Neural cell (in vitro differentiated cells): ENCODE measurements at regions not wholly inside any gene's neighbourhood (a gene's known extent, or its start where the extent isn't known, plus 50 kb on each side); places are given as distances from the start of the nearest gene placed in this dataset.

Experiments used
- H2AFZ ChIP-seq: fragments of 200-600, 300-800 bp; sonication (generic), shearing (Covaris generic); 2 replicates; pipeline ENCODE4 v1.6.0; 2014; ENCODE audit warnings: low read depth, mild to moderate bottlenecking, antibody characterized with exemption, low read length, moderate library complexity
- H3F3A ChIP-seq: fragments of 200-600 bp; shearing (Covaris generic); 2 replicates; pipeline ENCODE4 v1.6.1; 2016; ENCODE audit warnings: mild to moderate bottlenecking, moderate library complexity, mixed read lengths, antibody characterized with exemption, low read length; ENCODE audit not compliant: insufficient read depth, poor library complexity, severe bottlenecking
- H3K27ac ChIP-seq: fragments of 200-600, 300-800 bp; sonication (generic), shearing (Covaris generic); 2 replicates; pipeline ENCODE4 v1.5.1; 2014; ENCODE audit warnings: mild to moderate bottlenecking, low read length, moderate library complexity
- H3K27me3 ChIP-seq: fragments of 300-800, 200-600 bp; sonication (generic), shearing (Covaris generic); 2 replicates; pipeline ENCODE4 v1.6.0; 2014; ENCODE audit warnings: mild to moderate bottlenecking, low read depth, low read length, moderate library complexity; ENCODE audit not compliant: insufficient read depth
- H3K36me3 ChIP-seq: fragments of 300-800, 200-600 bp; sonication (generic), shearing (Covaris generic); 2 replicates; pipeline ENCODE4 v1.5.1; 2014; ENCODE audit warnings: mild to moderate bottlenecking, antibody characterized with exemption, low read length, moderate library complexity; ENCODE audit not compliant: insufficient read depth
- H3K4me2 ChIP-seq: fragments of 300-800, 200-600 bp; sonication (generic), shearing (Covaris generic); 2 replicates; pipeline ENCODE4 v1.6.0; 2014; ENCODE audit warnings: mild to moderate bottlenecking, low read length
- H3K4me3 ChIP-seq: fragments of 300-800, 200-600 bp; sonication (generic), shearing (Covaris generic); 2 replicates; pipeline ENCODE4 v1.5.1; 2014; ENCODE audit warnings: mild to moderate bottlenecking, low read length, moderate library complexity
- H3K79me2 ChIP-seq: fragments of 200-600 bp; shearing (Covaris generic); replicated peaks from 2 replicates; pipeline ENCODE4 v1.6.0; 2014; ENCODE audit warnings: mild to moderate bottlenecking, low read length, moderate library complexity; ENCODE audit not compliant: insufficient read depth
- H3K9ac ChIP-seq: fragments of 300-800, 200-600 bp; sonication (generic), shearing (Covaris generic); 2 replicates; pipeline ENCODE4 v1.6.1; 2016; ENCODE audit warnings: mild to moderate bottlenecking, low read length, mixed read lengths
- H3K9me2 ChIP-seq: fragments of 200-600 bp; shearing (Covaris generic); 2 replicates; pipeline ENCODE4 v1.6.1; 2016; ENCODE audit warnings: mild to moderate bottlenecking, low read length, mixed read lengths; ENCODE audit not compliant: insufficient read depth
- H3K9me3 ChIP-seq: fragments of 200-600, 300-800 bp; sonication (generic), shearing (Covaris generic); 2 replicates; pipeline ENCODE4 v1.6.1; 2016; ENCODE audit warnings: mild to moderate bottlenecking, mixed run types, low read length, moderate library complexity, mixed read lengths
- H4K20me1 ChIP-seq: fragments of 200-600 bp; shearing (Covaris generic); 2 replicates; pipeline ENCODE4 v1.6.1; 2016; ENCODE audit warnings: mild to moderate bottlenecking, mixed run types; ENCODE audit not compliant: insufficient read depth
- CTCF ChIP-seq: fragments of 450-650 bp; IDR thresholded peaks from 2 replicates; pipeline ENCODE4 v1.5.1; 2014; ENCODE audit warnings: antibody characterized with exemption, mild to moderate bottlenecking, moderate library complexity; ENCODE audit not compliant: poor library complexity, severe bottlenecking
- EP300 ChIP-seq: fragments of 450-650 bp; conservative IDR thresholded peaks from 2 replicates; pipeline ENCODE4 v1.6.1; 2014; ENCODE audit warnings: antibody characterized with exemption, mild to moderate bottlenecking, moderate library complexity; ENCODE audit not compliant: poor library complexity, severe bottlenecking
- EZH2 ChIP-seq: fragments of 200-600, 300-800 bp; shearing (Covaris generic), sonication (generic); IDR thresholded peaks from 2 replicates; pipeline ENCODE4 v1.6.1; 2014; ENCODE audit warnings: antibody characterized with exemption, low read length, borderline replicate concordance, mild to moderate bottlenecking; ENCODE audit not compliant: insufficient read depth, poor library complexity, severe bottlenecking
- MXI1 ChIP-seq: fragments of 450-650 bp; conservative IDR thresholded peaks from 2 replicates; pipeline ENCODE4 v1.6.1; 2014; ENCODE audit warnings: antibody characterized with exemption, mild to moderate bottlenecking; ENCODE audit not compliant: poor library complexity, severe bottlenecking
- POLR2AphosphoS5 ChIP-seq: IDR thresholded peaks from 2 replicates; pipeline ENCODE4 v1.6.1; 2012
- RAD21 ChIP-seq: fragments of 450-650 bp; conservative IDR thresholded peaks from 2 replicates; pipeline ENCODE4 v1.6.1; 2014; ENCODE audit warnings: antibody characterized with exemption, mild to moderate bottlenecking, moderate library complexity
- REST ChIP-seq: IDR thresholded peaks from 2 replicates; pipeline ENCODE4 v1.6.1; 2012; ENCODE audit warnings: borderline replicate concordance
- SMC3 ChIP-seq: fragments of 450-650 bp; conservative IDR thresholded peaks from 2 replicates; pipeline ENCODE4 v1.6.1; 2014; ENCODE audit warnings: antibody characterized with exemption, mild to moderate bottlenecking, moderate library complexity; ENCODE audit not compliant: poor library complexity
- TAF1 ChIP-seq: IDR thresholded peaks from 2 replicates; pipeline ENCODE4 v1.6.1; 2012; ENCODE audit warnings: low read depth

- H2AFZ ChIP-seq = no peak overlapping the region
- no peak overlapping the region for H3K4me2 ChIP-seq
- H3K9me3 ChIP-seq = no peaks in the 10 kb centered on the region
- H3K36me3 ChIP-seq = no peaks in the 10 kb centered on the region
- H3F3A ChIP-seq = no peaks in the 10 kb centered on the region
- no peaks in the 10 kb centered on the region for H3K27me3 ChIP-seq
- no peak overlapping the region for H3K4me3 ChIP-seq
- H3K27ac ChIP-seq = no peak overlapping the region
- H3K9ac ChIP-seq = no peak overlapping the region
- TF ChIP-seq POLR2AphosphoS5 (no peak), REST (no peak), SMC3 (no peak), EZH2 (no peak), RAD21 (no peak), TAF1 (no peak), MXI1 (no peak), EP300 (no peak), CTCF (no peak)
- no peaks in the 10 kb centered on the region for H3K79me2 ChIP-seq
- H4K20me1 ChIP-seq = no peaks in the 10 kb centered on the region
- H3K9me2 ChIP-seq = no peaks in the 10 kb centered on the region
Observed at GRCh38 chr9:87195306-87195705, 248.0 kb upstream of the GAS1 start.

GRCh38 chr9:87197349-87198130, 250.2 kb upstream of the GAS1 start:
- no peak overlapping the region for H3K9ac ChIP-seq
- H3F3A ChIP-seq = no peaks in the 10 kb centered on the region
- H4K20me1 ChIP-seq = no peaks in the 10 kb centered on the region
- no peaks in the 10 kb centered on the region for H3K9me2 ChIP-seq
- H3K27me3 ChIP-seq = no peaks in the 10 kb centered on the region
- no peak overlapping the region for H3K4me3 ChIP-seq
- TF ChIP-seq POLR2AphosphoS5 (no peak), MXI1 (no peak), CTCF (no peak)
- H3K27ac ChIP-seq = no peak overlapping the region
- no peaks in the 10 kb centered on the region for H3K79me2 ChIP-seq
- no peak overlapping the region for H3K4me2 ChIP-seq
- H2AFZ ChIP-seq = no peak overlapping the region
- no peaks in the 10 kb centered on the region for H3K9me3 ChIP-seq
- H3K36me3 ChIP-seq = no peaks in the 10 kb centered on the region
